ENCODE measurements at regions not wholly inside any gene's neighbourhood (a gene's known extent, or its start where the extent isn't known, plus 50 kb on each side); places are given as distances from the start of the nearest gene placed in this dataset.

DNA sequence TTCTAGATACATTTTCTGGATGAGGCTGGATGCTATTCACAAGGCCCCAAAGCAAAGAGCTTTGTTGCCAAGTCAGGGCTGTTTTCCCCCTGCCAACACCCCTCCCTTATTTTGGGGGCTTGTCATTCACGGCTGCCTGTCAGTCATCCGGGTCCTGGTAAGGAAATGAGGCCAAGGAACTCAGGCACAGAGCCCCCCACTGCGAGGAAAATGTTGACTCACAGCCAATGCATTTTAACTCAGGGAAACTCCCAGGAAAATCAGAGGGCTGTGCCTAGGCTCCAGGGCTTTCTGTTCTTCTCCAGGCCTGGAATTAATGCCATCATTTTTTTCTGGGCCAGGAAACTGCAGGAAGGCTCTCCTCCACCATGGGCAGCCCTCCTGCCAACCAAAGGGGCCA is 241.1 kb downstream of the SMAD2 start:
- no peak for TF ChIP-seq EZH2phosphoT487 (conservative IDR thresholded peaks at IDR 0.05; ENCODE audit: low read length)
- no peak for TF ChIP-seq CTCF (IDR thresholded peaks at IDR 0.05; ENCODE audit: insufficient read depth, low read length, poor library complexity, severe bottlenecking)
- no peaks in the 10 kb centered on the region for H3K36me3 ChIP-seq (ENCODE audit: low read length)
- H4K20me1 ChIP-seq (ENCODE audit: low read depth, low read length), result no peaks in the 10 kb centered on the region
- no peak overlapping the region for H2AFZ ChIP-seq (ENCODE audit: low read depth, low read length, severe bottlenecking)
- no peaks in the 10 kb centered on the region for H3F3A ChIP-seq (ENCODE audit: insufficient read depth)
- no peaks in the 10 kb centered on the region for H3K9me2 ChIP-seq (replicated peaks; ENCODE audit: insufficient read depth, low read length)
- no peak overlapping the region for H3K9ac ChIP-seq (ENCODE audit: low read length)
- H3K4me2 ChIP-seq (ENCODE audit: low read depth, low read length, poor library complexity, severe bottlenecking), result no peak overlapping the region
- no peaks in the 10 kb centered on the region for H3K79me2 ChIP-seq (ENCODE audit: insufficient read depth, low read length)
- no peak overlapping the region for H3K4me3 ChIP-seq (ENCODE audit: insufficient read depth, low read length, poor library complexity, severe bottlenecking)
- no peaks in the 10 kb centered on the region for H3K9me3 ChIP-seq (ENCODE audit: insufficient read depth, low read length)
- no peaks in the 10 kb centered on the region for H3K27me3 ChIP-seq (ENCODE audit: low read length)
- H3K27ac ChIP-seq (ENCODE audit: low read depth, low read length), result no peak overlapping the region

DNA sequence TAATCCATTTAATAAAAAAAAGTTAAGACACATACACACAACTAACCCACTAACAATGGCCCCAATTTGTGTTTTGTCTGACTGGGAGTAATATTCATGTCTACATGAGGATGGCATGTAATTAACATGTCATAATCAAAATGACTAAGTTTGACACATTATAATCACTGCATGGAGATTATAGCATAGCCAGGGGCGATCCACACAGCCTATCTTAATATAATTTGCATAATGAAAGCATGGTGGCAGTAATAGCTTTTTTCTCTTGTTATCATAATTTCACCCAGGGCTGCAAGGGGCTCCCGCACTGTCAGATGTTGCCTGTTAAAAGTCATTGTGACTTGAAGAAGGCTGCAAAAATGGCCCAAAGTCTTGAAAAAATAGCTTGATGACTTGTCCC is 243.7 kb downstream of the SMAD2 start:
- no peaks in the 10 kb centered on the region for H3K9me2 ChIP-seq (replicated peaks; ENCODE audit: insufficient read depth, low read length)
- no peak overlapping the region for H2AFZ ChIP-seq (ENCODE audit: low read depth, low read length, severe bottlenecking)
- no peaks in the 10 kb centered on the region for H4K20me1 ChIP-seq (ENCODE audit: low read depth, low read length)
- H3K79me2 ChIP-seq (ENCODE audit: insufficient read depth, low read length), result no peaks in the 10 kb centered on the region
- H3K4me2 ChIP-seq (ENCODE audit: low read depth, low read length, poor library complexity, severe bottlenecking), result no peak overlapping the region
- no peaks in the 10 kb centered on the region for H3K36me3 ChIP-seq (ENCODE audit: low read length)
- H3F3A ChIP-seq (ENCODE audit: insufficient read depth), result no peaks in the 10 kb centered on the region
- H3K9ac ChIP-seq (ENCODE audit: low read length), result no peak overlapping the region
- TF ChIP-seq CTCF (IDR thresholded peaks at IDR 0.05; ENCODE audit: insufficient read depth, low read length, poor library complexity, severe bottlenecking) (no peak), EZH2phosphoT487 (conservative IDR thresholded peaks at IDR 0.05; ENCODE audit: low read length) (no peak)
- no peaks in the 10 kb centered on the region for H3K9me3 ChIP-seq (ENCODE audit: insufficient read depth, low read length)
- H3K4me3 ChIP-seq (ENCODE audit: insufficient read depth, low read length, poor library complexity, severe bottlenecking), result no peak overlapping the region
- H3K27me3 ChIP-seq (ENCODE audit: low read length), result no peaks in the 10 kb centered on the region
- H3K27ac ChIP-seq (ENCODE audit: low read depth, low read length), result no peak overlapping the region

- Histone ChIP-seq H3K27ac (ENCODE audit: low read depth, low read length) (no peak overlapping the region), H3K79me2 (ENCODE audit: insufficient read depth, low read length) (no peaks in the 10 kb centered on the region), H3K9me2 (replicated peaks; ENCODE audit: insufficient read depth, low read length) (no peaks in the 10 kb centered on the region), H3K36me3 (ENCODE audit: low read length) (no peaks in the 10 kb centered on the region), H3K4me3 (ENCODE audit: insufficient read depth, low read length, poor library complexity, severe bottlenecking) (no peak overlapping the region), H3K27me3 (ENCODE audit: low read length) (no peaks in the 10 kb centered on the region), H3F3A (ENCODE audit: insufficient read depth) (peaks cover 6% of the 10 kb centered on the region; the same call in 1 of the 2 replicates), H4K20me1 (ENCODE audit: low read depth, low read length) (no peaks in the 10 kb centered on the region), H3K9me3 (ENCODE audit: insufficient read depth, low read length) (no peaks in the 10 kb centered on the region), H2AFZ (ENCODE audit: low read depth, low read length, severe bottlenecking) (no peak overlapping the region), H3K4me2 (ENCODE audit: low read depth, low read length, poor library complexity, severe bottlenecking) (no peak overlapping the region), H3K9ac (ENCODE audit: low read length) (no peak overlapping the region)
- TF ChIP-seq EZH2phosphoT487 (conservative IDR thresholded peaks at IDR 0.05; ENCODE audit: low read length) (no peak), CTCF (IDR thresholded peaks at IDR 0.05; ENCODE audit: insufficient read depth, low read length, poor library complexity, severe bottlenecking) (no peak)
These were observed 246.7 kb downstream of the SMAD2 start for GRCh38 chr18:47683774-47684173.
